Fibroblast of lung (primary cell): ENCODE measurements at regions not wholly inside any gene's neighbourhood (a gene's known extent, or its start where the extent isn't known, plus 50 kb on each side); places are given as distances from the start of the nearest gene placed in this dataset.

Experiments
- CTCF ChIP-seq, 2 donors: IDR thresholded peaks in 1 of 2; conservative IDR thresholded peaks in 1 of 2; 1 replicate in 1 of 2; 2 replicates in 1 of 2; pipeline ENCODE4 v1.5.1; 2011 to 2012; ENCODE audit warnings: low read length in 2 of 2, control low read depth in 1 of 2, inconsistent platforms in 1 of 2, low read depth in 1 of 2, mild to moderate bottlenecking in 1 of 2
- EZH2 ChIP-seq: IDR thresholded peaks from 2 replicates; pipeline ENCODE4 v1.5.1; 2012; ENCODE audit warnings: low read length, control low read depth, mild to moderate bottlenecking; ENCODE audit errors: missing control alignments

- TF ChIP-seq CTCF (conservative IDR thresholded peaks at IDR 0.05 in 1 of 2, IDR thresholded peaks at IDR 0.05 in 1 of 2; ENCODE audit: low read depth in 1 of 2, low read length in 2 of 2) (no peak), EZH2 (no peak)
These were observed 900.7 kb downstream of the JRKL start for GRCh38 chr11:97290464-97291041.
